ENCODE measurements at regions not wholly inside any gene's neighbourhood (a gene's known extent, or its start where the extent isn't known, plus 50 kb on each side); places are given as distances from the start of the nearest gene placed in this dataset.

GRCh38 chr11:81129618-81130017 is 1604.0 kb downstream of the FAM181B start:
- no peak for TF ChIP-seq EP300 (IDR thresholded peaks at IDR 0.05; ENCODE audit: borderline replicate concordance)
- no peak for TF ChIP-seq MAX (IDR thresholded peaks at IDR 0.05)
- no peak for TF ChIP-seq EGR1 (IDR thresholded peaks at IDR 0.05)
- TF ChIP-seq TEAD4 (IDR thresholded peaks at IDR 0.05) = no peak

Data from Ishikawa (cell line).